ENCODE measurements at regions not wholly inside any gene's neighbourhood (a gene's known extent, or its start where the extent isn't known, plus 50 kb on each side); places are given as distances from the start of the nearest gene placed in this dataset.

GRCh38 chr4:74659576-74660411 lies 134.5 kb downstream of the BTC start (continued):
- TF ChIP-seq ZNF318 (CRISPR knock-in tag; IDR thresholded peaks at IDR 0.05) (no peak), NR1H2 (CRISPR knock-in tag; IDR thresholded peaks at IDR 0.05; ENCODE audit: borderline replicate concordance, low read depth) (no peak), TAF15 (IDR thresholded peaks at IDR 0.05; ENCODE audit: low read depth, low read length, poor library complexity, severe bottlenecking) (no peak), HINFP (CRISPR knock-in tag; IDR thresholded peaks at IDR 0.05; ENCODE audit: low read depth) (no peak), XBP1 (CRISPR knock-in tag; IDR thresholded peaks at IDR 0.05) (no peak), ZNF251 (CRISPR knock-in tag; IDR thresholded peaks at IDR 0.05) (no peak), GABPA (IDR thresholded peaks at IDR 0.05; ENCODE audit: low read depth, low read length) (no peak), GABPA (CRISPR knock-in tag; IDR thresholded peaks at IDR 0.05; ENCODE audit: low read depth) (peak; percentile 36), GZF1 (CRISPR knock-in tag; IDR thresholded peaks at IDR 0.05) (no peak), ZFY (CRISPR knock-in tag; IDR thresholded peaks at IDR 0.05) (no peak), ARID3A (IDR thresholded peaks at IDR 0.05; ENCODE audit: low read depth, low read length) (peak; percentile 58; the same call in 1 of the 2 replicates), NRL (CRISPR knock-in tag; IDR thresholded peaks at IDR 0.05; ENCODE audit: borderline replicate concordance) (no peak), ZNF136 (CRISPR knock-in tag; IDR thresholded peaks at IDR 0.05; ENCODE audit: low read depth) (no peak), ZNF280D (CRISPR knock-in tag; IDR thresholded peaks at IDR 0.05) (no peak)
